ENCODE measurements at regions not wholly inside any gene's neighbourhood (a gene's known extent, or its start where the extent isn't known, plus 50 kb on each side); places are given as distances from the start of the nearest gene placed in this dataset.

DNA sequence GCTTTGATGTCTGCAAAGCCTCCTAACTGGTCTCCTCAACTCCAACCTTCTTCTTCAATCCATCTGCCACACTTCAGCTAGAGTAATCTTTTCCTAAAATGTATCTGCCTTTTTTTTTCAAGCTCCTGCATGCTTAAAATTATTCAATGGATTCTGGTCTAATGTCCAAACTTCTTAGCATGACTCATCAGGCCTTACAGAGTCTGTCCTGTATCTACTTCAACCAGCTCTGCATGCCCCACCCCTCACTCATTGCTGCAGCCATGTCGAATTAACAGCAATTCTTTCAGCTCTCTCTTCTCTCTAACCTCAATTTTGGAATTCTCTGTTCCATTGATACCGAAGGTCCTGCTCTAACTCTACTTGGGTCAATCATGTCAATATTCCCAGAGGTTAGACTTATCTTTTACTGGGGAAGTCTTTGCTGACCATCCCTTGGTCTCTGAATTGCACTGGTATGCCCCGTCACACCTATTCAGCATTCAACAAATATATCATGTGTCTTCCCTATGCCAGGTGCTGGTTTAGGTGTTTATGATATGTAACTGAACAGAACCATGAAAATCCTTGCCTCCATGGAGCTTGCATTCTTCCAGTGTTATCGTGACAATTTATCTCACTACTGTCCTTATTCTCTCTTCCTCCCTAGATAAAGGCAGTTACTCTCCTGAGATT is 88.5 kb upstream of the NANOGP8 start:
- Histone ChIP-seq H3K79me2 (ENCODE audit: insufficient read depth, low read length) (no peaks in the 10 kb centered on the region), H3K4me3 (ENCODE audit: low read depth, low read length, poor library complexity, severe bottlenecking) (no peak overlapping the region), H3K36me3 (ENCODE audit: insufficient read depth, low read length) (no peaks in the 10 kb centered on the region), H3K27me3 (ENCODE audit: insufficient read depth, low read length) (no peaks in the 10 kb centered on the region), H3K27ac (ENCODE audit: low read depth, low read length, poor library complexity, severe bottlenecking) (no peak overlapping the region), H3K9me2 (ENCODE audit: low read depth, low read length) (no peaks in the 10 kb centered on the region), H3K9me3 (ENCODE audit: low read length) (no peaks in the 10 kb centered on the region), H3F3A (ENCODE audit: insufficient read depth, low read length) (no peaks in the 10 kb centered on the region), H2AFZ (ENCODE audit: low read length) (no peak overlapping the region), H4K20me1 (ENCODE audit: insufficient read depth, low read length) (no peaks in the 10 kb centered on the region), H3K9ac (ENCODE audit: low read length) (no peak overlapping the region), H3K4me1 (ENCODE audit: insufficient read depth, low read length, severe bottlenecking) (no peaks in the 10 kb centered on the region), H3K4me2 (ENCODE audit: low read length) (no peak overlapping the region)
- TF ChIP-seq CTCF (IDR thresholded peaks at IDR 0.05; ENCODE audit: low read length) (no peak), EZH2 (IDR thresholded peaks at IDR 0.05; ENCODE audit: borderline replicate concordance, low read length) (no peak)

DNA sequence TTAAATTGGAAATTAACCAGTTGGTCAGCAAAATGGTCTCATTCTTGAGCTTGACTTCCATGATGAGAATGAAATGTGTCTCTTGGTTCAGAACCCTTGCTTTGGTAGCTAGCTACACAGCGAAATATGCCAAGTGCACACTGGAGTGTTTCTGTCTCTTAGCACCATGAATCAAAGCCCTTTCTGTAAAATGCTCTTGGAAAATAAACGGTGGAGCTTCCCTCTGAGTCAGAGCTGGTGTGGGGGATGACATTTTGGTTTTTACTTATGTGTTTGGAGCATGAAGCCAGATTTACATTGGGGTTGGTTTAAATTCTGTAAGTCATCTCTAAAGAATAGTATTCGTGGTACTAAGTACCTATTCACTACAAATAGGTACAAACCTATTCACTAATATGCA is 85.1 kb upstream of the NANOGP8 start:
- Histone ChIP-seq H3K4me1 (ENCODE audit: insufficient read depth, low read length, severe bottlenecking) (no peaks in the 10 kb centered on the region), H3K27ac (ENCODE audit: low read depth, low read length, poor library complexity, severe bottlenecking) (no peak overlapping the region), H3K36me3 (ENCODE audit: insufficient read depth, low read length) (no peaks in the 10 kb centered on the region), H2AFZ (ENCODE audit: low read length) (no peak overlapping the region), H3F3A (ENCODE audit: insufficient read depth, low read length) (no peaks in the 10 kb centered on the region), H4K20me1 (ENCODE audit: insufficient read depth, low read length) (no peaks in the 10 kb centered on the region), H3K79me2 (ENCODE audit: insufficient read depth, low read length) (no peaks in the 10 kb centered on the region), H3K9ac (ENCODE audit: low read length) (no peak overlapping the region), H3K4me3 (ENCODE audit: low read depth, low read length, poor library complexity, severe bottlenecking) (no peak overlapping the region), H3K27me3 (ENCODE audit: insufficient read depth, low read length) (no peaks in the 10 kb centered on the region), H3K4me2 (ENCODE audit: low read length) (no peak overlapping the region), H3K9me2 (ENCODE audit: low read depth, low read length) (no peaks in the 10 kb centered on the region), H3K9me3 (ENCODE audit: low read length) (no peaks in the 10 kb centered on the region)
- no peak for TF ChIP-seq EZH2 (IDR thresholded peaks at IDR 0.05; ENCODE audit: borderline replicate concordance, low read length)
- no peak for TF ChIP-seq CTCF (IDR thresholded peaks at IDR 0.05; ENCODE audit: low read length)

DNA sequence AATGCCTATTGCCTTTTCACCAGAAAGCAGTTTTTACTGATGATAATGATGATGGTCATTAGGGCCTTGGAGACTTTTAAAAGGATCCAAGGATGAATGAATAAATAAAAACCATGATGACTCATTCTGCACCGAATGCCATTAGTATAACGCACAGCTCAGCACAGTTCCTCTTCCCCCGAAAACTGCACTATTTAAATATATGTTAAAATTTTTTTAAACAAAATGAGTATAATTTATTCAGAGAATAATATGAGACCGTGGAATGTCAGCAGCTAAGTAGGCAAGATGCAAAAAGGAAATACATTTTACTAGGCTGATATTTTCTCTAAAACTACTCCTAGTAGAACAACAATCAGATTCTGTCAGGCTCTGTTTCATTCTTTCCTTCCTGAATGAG is 83.4 kb upstream of the NANOGP8 start:
- Histone ChIP-seq H3K9me2 (ENCODE audit: low read depth, low read length) (no peaks in the 10 kb centered on the region), H2AFZ (ENCODE audit: low read length) (no peak overlapping the region), H3K36me3 (ENCODE audit: insufficient read depth, low read length) (no peaks in the 10 kb centered on the region), H3K4me1 (ENCODE audit: insufficient read depth, low read length, severe bottlenecking) (no peaks in the 10 kb centered on the region), H3K9ac (ENCODE audit: low read length) (no peak overlapping the region), H3F3A (ENCODE audit: insufficient read depth, low read length) (no peaks in the 10 kb centered on the region), H3K27ac (ENCODE audit: low read depth, low read length, poor library complexity, severe bottlenecking) (no peak overlapping the region), H4K20me1 (ENCODE audit: insufficient read depth, low read length) (no peaks in the 10 kb centered on the region), H3K79me2 (ENCODE audit: insufficient read depth, low read length) (no peaks in the 10 kb centered on the region), H3K27me3 (ENCODE audit: insufficient read depth, low read length) (no peaks in the 10 kb centered on the region), H3K9me3 (ENCODE audit: low read length) (no peaks in the 10 kb centered on the region), H3K4me3 (ENCODE audit: low read depth, low read length, poor library complexity, severe bottlenecking) (no peak overlapping the region), H3K4me2 (ENCODE audit: low read length) (no peak overlapping the region)
- TF ChIP-seq EZH2 (IDR thresholded peaks at IDR 0.05; ENCODE audit: borderline replicate concordance, low read length), result no peak
- TF ChIP-seq CTCF (IDR thresholded peaks at IDR 0.05; ENCODE audit: low read length), result no peak

Measured in OCI-LY1 (cell line).